Stimulated activated CD8-positive, alpha-beta memory T cell treated with anti-CD3 and anti-CD28 coated beads, Interleukin-7, amount 100 ng/mL, for 24 hours (primary cell): ENCODE measurements at regions not wholly inside any gene's neighbourhood (a gene's known extent, or its start where the extent isn't known, plus 50 kb on each side); places are given as distances from the start of the nearest gene placed in this dataset.

ENCODE experiments used
- DNase-seq: peaks from one replicate; pipeline ENCODE4 v3.0.0-alpha.2; 2020; ENCODE audit warnings: low read depth

DNA sequence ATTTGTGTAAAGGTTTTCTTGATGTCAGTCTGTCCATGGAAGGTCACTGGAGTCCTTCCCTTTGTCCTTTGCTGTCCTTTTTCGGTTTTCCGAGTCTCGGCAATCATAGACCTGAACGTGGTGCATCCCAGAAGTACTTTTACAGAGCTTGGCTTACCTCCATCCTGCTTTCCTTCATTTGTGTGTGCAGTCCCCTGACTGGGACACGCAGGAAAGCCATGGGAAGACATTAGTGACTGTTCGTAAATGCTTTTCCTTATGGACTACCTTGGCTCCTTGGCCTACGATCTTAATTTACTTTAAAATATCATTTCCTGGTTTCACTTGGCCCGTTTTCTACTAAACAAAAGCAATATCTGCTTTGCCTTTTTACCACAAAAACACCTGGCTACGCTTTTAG, 328.4 kb upstream of the RARB start:
- DNase-seq, result no peak

DNA sequence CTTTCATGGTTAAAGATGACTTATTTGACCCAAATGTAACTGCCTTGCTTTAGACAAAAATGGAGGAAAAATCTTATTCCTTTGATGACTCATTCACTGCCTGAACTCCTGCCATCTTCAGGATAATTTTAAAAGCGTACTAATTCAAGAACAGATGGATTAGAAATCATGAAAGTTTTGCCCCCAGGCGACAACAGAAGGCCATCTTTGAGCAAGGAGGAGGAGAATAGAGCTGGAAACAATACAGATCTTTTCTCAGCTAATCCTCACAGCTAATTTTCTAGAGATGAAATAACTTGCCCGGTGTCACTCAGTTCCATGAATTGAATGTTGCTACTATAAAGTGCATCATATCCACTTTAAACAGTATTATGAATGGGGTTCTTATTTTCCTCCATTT, 324.7 kb upstream of the RARB start:
- DNase-seq, result no peak

DNA sequence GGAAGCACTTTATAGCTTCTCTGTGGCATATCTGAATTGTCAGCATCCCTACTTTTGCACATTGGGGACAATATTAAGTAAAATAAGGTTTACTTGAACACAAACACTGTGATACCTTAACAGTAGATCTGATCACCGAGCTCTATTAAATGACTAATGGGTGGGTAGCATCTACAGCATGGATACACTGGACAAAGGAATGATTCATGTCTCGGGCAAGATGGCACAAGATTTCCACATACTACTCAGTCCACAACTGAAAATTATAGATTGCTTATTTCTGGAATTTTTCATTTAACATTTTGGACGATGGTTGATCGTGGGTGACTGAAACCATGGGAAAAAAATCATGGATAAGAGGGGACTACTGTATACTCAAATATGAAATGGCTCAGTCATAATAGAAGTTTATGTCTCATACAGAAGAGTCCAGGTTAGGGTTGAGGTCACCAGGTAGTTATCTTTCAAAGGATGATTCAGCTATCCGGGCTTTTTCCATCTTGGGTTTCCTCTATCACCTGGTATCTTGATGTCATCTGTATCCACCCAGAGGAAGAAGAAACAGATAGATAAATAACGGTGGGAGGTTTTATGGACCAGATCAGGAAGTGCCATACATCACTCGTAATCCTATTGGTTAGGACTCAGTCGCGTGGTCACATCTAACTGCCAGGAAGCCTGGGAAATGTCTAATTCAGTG, 320.0 kb upstream of the RARB start:
- DNase-seq, result no peak

DNA sequence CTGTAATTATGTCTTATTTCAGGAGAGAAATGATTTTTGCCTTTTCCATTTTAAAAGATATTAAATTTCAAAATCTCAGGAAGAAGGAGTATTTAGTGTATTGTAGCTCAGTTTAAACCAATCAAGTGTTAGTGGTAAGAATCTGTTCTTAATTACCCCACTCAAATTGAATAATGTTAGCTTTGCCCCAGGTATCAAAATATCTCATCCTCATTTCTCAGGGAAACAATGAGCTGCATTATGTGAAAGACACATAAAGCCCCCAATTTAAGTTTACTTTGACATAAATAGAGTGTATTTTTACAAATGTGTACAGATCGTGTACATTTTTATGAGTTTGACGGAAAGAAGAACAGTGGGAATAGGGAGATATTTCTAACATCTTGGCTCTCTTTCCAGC, 317.4 kb upstream of the RARB start:
- no peak for DNase-seq

DNA sequence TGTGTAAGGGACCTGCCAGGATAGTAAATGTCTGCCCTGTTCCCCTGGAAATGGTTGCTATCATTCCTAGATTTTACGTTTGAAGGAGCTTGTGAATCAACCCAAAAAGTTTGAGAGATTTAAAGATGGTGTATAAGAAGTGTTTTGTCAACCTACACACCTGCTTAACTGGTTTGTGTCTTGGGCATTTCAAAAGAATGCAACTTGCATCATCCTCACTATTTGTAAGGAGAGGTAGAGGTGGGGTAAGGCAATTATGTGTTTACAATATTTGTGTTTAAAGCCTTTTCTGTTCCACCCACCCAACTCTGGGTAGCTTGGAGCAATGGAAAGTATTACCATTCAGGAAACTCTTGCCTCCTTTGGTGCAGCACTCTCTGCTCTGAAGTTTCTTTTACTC, 314.2 kb upstream of the RARB start:
- DNase-seq, result no peak

DNA sequence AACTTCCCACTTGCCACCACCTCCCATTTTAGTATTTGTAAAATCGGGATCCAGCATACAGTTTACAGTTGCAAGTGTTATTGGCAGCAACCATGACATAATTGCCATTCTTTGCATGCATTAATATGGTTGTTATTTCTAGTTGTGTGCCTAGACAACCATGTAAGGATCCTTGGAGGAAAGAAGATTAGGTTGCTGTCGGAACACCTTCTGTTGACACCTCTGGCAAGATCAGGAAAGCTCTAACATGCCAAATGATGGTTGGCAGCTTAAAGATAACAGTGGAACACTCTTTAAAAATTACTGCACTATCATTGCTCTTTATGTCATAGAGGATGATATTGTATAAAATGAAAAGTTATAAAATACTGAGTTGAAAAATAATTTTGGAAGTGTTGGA, 313.5 kb upstream of the RARB start:
- DNase-seq, result no peak

DNA sequence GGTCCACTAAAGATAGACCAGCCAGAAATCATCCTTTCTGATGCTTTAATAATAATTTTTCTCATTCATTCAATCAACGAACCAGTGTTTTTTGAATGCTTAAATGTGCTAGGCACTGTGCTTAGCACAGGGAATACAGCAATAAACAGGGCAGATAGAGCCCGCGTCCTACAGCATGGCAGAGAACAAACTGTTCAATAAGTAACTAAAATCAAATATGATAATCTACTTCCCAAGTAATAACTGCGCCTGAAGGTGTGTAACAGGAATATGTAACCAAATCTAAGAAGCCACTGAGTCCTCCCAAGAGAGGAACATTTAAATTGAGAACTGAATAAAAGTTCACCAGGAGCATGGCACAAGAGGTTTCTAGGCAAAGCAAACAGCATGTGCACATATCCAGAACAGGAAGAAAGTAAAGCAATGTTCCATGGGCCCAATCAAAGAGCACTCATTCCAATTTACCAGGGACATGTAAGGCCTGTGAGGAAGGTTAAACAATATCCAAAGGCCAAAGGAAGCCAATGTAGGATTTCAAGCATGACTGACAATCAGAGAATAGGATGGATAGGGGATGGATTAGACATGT, 311.0 kb upstream of the RARB start:
- no peak for DNase-seq

DNA sequence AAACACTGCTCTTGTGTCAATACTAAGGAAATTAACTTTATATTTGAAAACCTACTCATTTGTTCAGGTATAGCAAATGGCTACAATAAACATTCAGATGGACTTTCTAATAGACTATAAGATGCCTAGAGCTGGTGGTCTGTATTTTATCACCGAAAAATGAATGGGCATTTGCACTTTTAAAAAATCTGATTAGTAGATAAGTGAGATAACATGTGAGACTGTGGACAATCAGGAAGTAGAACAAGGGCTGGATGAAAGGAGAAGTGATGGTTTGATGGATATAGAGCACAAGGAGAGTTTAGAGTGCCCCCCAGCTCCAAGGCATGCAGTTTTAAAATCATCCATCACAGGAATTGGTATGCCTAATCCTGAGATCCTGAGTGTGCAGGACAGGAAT, 308.4 kb upstream of the RARB start:
- no peak for DNase-seq

DNA sequence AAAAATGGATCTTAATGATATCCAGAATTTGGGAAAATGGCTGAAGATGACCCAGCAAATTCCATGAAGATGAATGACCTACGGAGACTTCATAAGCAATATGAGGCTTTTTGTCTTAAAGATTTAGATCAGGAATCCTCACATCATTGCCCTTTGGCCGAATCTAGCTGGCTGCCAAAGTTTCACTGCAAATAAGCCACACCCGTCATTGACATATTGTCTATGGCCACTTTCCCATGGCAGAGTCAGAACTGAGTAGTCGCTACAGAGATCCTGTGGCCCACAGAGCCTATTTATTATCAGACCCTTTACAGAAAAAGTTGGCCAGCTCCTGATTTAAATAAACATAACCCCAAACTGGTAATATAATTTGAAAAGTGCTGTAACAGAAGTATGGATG, 307.4 kb upstream of the RARB start:
- no peak for DNase-seq

DNA sequence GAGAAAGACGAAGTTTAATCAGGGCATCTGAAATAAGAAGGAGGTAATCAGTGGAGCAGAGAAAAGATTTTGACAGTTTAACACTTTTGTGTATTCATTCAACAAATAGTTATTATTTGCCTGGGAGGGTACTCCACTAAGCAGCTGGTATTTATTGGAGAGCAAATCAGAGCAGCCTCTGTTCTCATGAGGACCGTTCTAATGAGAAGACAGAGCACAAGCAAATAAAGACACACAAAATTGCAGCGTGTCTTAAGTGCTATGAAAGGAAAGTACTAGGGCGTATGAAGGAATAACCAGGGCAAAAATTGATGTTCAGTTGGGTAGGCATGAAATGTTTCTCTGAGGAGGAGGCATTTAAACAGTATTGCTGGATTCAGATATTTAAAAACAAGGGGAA, 302.9 kb upstream of the RARB start:
- DNase-seq, result no peak

DNA sequence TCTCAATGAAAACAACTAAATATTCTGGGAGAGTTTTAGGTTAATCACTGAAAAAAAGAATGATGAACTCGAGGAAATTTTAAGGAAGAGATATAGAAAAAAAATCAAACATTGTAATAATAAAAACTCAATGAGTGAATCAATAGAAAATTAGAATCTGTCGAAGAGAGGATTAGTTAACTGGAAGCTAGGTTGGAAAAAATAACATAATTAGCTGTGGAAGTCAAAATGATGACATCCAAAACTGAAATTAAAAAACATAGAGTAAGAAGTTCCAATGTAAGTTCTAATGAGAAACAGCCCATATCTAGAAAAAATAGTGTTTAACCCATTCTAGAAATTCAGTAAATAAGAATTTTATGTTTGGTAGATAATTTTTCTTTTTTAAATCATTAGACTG, 299.3 kb upstream of the RARB start:
- no peak for DNase-seq

DNA sequence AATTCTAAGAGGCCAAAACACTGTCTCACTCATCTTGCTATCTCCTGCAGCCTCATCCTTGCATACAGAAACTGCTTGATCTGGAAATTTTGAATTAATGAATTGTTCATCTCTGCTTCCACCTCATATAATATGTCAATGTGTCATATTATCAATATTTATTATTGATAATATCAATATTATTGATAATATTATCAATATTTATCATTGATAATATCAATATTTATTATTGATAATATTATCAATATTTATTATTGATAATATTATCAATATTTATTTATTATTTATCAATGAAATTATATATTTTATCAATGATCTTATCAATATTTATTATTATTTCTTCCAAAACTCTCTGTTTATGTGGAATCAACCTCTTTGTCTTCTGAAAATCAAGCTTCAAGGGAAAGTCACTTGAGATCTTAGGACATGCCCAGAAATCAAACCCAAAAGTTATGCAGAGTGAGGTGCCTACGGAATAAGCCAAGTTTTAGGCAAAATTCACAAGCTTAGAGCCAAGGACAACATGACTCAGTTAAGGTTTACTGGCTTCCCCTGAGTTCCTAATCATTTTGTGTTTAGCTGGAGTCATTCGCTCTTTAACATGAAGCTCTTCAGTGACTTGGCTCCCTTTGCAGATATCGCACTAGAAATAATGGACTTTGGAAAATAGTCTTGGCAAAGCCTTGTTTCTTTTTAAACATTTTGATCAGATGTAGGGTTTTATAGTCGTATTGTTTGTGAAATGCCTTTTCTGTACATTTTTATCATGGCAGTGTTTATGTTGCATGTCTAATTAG, 297.1 kb upstream of the RARB start:
- no peak for DNase-seq

DNA sequence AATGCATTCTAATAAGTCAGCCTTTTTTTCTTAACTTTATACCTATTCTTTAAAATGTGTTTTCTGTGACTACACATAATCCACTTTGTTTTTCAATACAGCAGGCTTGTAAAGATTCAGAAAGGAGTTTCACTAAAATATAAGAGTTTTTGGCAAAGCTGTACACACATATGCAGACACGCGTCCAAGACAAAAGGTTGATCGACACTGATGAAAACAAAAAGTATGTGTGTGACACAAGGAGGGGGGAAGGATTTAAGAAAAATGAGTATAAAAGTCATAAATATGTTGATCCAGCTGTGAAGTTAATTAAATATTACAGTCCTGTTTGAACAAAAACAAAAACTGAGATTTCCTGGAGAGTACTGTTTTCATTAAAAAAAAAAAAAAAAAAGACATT, 294.5 kb upstream of the RARB start:
- DNase-seq, result no peak

DNA sequence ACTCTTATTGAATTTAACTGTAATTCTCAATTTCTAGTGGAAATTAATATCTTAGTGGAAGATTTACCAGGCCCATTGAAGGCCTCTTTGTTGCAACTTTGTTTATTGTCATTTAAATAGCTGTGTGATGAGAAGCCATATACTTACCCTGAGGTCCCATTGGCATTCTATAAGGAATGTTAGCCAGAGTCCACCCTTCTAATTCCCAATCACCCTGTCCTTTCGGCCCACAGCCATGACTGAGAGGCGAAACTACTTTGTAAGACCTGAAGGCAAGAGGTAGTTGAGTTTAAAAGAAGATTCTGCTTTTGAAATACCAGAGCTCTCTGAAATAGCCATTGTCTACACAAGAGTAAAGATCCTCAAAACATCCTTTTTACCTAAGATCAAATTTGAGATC, 290.5 kb upstream of the RARB start:
- DNase-seq, result no peak

DNA sequence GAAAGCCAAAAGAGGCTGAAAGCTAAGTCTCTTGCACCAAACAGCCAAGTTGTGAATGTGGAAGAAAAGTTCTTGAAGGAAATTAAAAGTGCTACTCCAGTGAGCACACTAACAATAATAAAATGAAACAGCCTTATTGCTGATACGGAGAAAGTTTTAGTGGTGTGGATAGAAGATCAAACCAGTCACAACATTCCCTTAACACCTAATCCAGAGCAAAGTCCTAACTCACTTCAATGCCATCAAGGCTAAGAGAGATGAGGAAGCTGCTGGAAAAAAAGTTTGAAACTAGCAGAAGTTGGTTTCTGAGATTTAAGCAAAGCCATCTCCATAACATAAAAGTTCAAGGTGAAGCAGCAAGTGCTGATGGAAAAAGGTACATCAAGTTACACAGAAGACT, 288.8 kb upstream of the RARB start:
- no peak for DNase-seq

DNA sequence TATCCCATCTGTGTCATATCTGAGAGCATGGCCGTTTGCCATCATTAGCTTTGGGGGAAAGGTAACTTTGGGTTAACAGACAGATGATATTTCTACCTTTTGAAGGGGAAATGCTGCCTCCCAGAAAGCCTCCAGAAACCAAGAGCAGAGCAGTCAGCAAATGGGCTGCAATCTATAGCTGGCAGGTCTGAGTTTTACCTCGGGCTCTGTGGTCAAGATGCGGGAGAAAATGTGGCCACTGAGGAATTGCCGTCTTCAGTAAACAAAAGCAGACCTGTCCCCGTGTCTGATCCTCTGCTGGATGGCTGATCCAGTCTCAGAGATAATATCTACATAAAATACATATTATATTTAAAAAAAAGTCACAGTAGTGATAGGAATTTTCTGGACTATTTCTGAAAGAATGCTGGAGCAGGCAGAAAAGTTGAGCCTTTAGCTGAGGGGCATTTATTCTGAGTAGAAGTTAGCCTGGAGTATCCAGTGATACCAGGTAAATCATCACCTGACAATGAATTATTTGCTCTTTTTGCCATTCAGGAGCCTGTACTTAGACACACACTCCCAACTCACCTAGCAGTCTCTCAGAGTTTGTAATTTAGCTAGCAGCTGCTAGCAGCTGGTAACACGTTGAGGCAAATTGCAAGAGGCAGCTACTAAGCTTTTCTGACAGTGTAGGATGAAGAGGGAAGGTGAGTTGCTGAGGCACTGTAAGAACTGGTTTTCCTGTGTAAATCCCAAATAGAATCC, 285.3 kb upstream of the RARB start:
- no peak for DNase-seq

DNA sequence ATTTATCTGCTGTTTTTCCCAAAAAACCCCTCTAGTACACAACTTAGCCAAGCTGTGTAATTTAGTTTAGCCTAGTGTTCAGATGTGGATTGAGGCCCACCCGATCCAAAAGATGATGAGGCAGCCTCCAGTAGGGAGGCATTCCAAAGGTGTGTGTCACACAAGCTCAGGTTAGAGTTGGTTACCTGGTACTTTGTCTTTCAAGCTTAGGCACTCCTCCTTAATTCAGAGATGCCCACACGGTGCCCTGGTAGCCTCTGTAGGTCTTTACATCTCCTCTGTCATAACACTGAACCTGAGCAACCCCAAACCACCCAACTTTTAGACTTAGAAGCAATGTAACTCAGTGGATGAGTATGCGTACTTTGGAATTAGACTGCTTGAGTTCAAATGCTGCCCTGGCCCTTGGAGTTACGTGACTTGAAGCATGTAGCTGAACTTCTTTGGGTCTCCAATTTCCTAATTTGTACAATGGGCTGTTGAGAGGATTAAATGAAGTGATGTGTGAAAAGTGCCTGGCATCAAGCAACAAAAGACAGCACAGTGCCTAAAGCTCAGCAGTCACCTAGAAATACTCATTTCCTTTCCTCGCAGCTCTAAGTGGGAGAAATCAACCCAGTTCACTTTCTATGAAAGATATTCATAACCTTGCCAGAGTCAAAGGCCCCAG, 284.6 kb upstream of the RARB start:
- no peak for DNase-seq

DNA sequence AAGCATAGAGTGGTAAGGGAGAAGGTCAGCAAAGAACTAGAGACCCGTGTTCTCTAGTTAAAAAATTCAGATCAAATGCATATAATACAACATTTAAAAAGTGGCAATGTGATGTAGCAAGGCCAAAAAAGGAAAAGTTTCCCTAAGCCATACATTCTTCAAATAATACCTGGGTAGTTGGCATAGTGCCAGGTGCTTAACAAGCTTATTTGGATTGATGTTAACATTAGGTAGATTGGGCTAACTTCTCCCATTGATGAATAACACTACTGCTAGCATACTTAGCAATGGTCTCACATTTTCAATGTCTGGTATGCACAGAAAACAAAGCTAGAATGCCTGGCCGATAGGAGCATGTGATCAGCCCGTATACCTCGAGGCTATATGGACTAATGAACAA, 283.6 kb upstream of the RARB start:
- DNase-seq, result no peak

DNA sequence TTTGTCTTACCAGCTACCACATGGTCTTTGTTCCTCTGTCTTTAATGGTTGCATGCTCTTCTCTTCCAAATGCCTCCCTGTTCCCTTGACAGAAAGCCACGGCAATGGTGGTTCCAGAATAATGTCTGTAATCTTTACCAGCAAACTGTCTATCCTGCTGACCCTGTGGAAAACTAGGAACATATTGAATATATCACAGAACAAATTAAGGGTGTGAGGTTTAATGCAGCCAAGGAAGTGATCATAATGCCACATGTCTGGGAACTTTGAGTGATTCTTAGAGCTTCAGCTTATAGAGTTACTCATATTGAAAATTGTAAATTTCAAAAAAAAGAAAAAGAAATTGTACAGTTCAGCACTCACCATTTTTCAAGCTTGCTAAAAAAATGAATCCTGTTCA, 282.9 kb upstream of the RARB start:
- DNase-seq, result no peak

DNA sequence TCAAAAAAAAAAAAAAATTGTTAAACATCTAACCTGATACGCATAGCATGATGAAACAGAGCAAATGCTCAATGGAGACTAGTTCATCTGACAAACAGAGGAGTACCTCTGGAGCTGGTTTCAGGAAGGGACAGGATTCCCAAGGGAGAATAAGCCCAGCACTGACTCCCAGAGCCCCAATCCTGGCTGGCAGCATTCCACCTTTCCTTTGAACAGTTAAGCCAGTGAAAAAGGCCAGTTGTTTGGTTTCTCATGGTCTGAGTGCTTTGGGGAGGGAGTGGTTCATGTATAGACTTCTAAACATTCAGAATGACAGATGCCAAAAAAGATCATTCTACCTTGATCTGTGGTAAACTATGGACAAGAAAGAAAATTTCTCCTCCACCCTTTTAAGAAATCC, 277.9 kb upstream of the RARB start:
- no peak for DNase-seq

DNA sequence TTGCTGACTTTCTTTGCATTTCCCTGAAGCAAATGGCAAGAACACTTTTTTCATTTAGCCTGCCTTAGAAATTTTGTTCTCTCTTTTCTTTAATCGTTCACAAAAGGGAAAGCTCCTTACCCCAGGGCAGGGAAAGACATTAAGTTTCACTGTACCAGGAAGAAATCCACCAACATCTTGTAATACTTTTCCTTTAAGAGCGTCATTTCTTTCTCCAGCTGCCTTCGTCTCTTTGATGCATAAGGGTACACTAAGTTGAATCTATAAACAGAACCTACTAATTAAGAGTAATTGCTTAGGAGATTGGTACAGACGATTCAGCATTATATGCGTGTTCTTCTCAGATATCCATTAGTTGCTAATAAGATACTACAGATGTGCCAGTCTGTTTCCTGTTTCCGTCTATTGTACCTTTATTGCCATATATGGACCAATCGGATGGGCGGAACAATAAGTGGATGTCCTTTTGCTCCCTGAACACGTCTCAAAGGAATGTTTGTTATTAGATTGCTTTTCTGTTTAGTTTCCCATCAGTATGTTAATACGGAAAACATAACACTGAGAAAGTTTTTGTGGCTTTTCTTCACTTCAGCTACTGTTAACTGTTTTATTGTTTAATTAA, 276.7 kb upstream of the RARB start:
- DNase-seq, result no peak

DNA sequence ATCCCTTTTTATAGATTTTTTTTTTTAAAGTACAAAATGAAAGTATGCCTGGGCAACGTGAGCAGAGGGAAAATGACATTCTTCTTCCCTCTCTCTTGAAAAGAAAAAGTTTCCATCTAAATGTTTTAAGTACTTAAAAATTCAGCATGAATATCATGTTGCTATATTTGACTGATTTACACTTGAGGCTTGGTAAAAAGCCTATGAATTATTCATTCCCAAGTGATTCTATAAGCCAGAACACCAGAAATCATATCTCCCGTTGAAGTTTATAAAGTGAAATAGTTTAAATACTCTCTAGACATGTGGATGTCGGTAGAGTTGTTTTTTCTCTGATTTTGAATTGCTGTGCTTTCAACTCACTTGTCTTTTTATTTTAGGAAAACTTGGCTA, 276.2 kb upstream of the RARB start:
- DNase-seq, result no peak
